GM23248 (cell line): ENCODE measurements at regions not wholly inside any gene's neighbourhood (a gene's known extent, or its start where the extent isn't known, plus 50 kb on each side); places are given as distances from the start of the nearest gene placed in this dataset.

Source experiments
- EZH2 ChIP-seq: fragments of 200-600 bp; sonication (generic); IDR thresholded peaks from 2 replicates; pipeline ENCODE4 v1.6.1; 2018; ENCODE audit warnings: antibody characterized with exemption, mild to moderate bottlenecking; ENCODE audit not compliant: insufficient read depth, poor library complexity, severe bottlenecking
- EZH2phosphoT487 ChIP-seq: fragments of 200-600 bp; sonication (generic); IDR thresholded peaks from 2 replicates; pipeline ENCODE4 v1.6.1; 2018; ENCODE audit warnings: antibody characterized with exemption, moderate library complexity, mild to moderate bottlenecking, low read depth; ENCODE audit not compliant: insufficient read depth

DNA sequence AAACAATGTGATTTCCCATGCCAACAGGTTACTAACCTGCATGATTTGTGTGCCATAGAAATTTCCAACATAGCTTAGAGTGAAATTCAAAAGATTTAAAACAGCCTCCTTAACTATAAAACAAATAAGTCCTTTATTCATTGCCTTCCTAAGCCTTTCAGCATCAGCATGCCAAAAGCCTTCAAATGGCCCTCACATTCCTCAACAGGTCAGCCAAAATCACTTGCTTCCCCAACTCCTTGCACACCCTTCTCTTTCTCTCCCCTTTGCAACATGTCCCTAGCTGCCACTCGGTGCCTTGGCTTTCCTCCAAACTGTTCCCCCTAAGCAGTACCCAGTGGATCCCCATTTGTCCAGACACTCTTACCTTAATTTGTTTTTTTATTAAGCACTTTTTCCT, 74.9 kb upstream of the PCDH19 start:
- no peak for TF ChIP-seq EZH2
- no peak for TF ChIP-seq EZH2phosphoT487
